Mucosa of stomach (tissue), 1 donor: ENCODE measurements at regions not wholly inside any gene's neighbourhood (a gene's known extent, or its start where the extent isn't known, plus 50 kb on each side); places are given as distances from the start of the nearest gene placed in this dataset.
"Not testable (repeated sequence)": the region's sequence is repeated elsewhere in the genome, so short reads cannot be mapped to it uniquely, and the experiment has no call there.

ENCODE experiments used
- H3K27me3 ChIP-seq: one replicate; pipeline ENCODE4 v1.7.0; 2013; ENCODE audit warnings: mild to moderate bottlenecking, low read length; ENCODE audit not compliant: control insufficient read depth, insufficient read depth
- H3K36me3 ChIP-seq: one replicate; pipeline ENCODE4 v1.7.0; 2013; ENCODE audit warnings: low read length; ENCODE audit not compliant: control insufficient read depth, insufficient read depth
- H3K4me1 ChIP-seq: one replicate; pipeline ENCODE4 v1.7.0; 2013; ENCODE audit warnings: mild to moderate bottlenecking, low read length; ENCODE audit not compliant: control insufficient read depth, insufficient read depth
- H3K4me3 ChIP-seq: one replicate; pipeline ENCODE4 v1.7.0; 2013; ENCODE audit warnings: low read length
- H3K9ac ChIP-seq: one replicate; pipeline ENCODE4 v1.7.0; 2013; ENCODE audit warnings: mild to moderate bottlenecking, low read length, moderate library complexity
- H3K9me3 ChIP-seq: one replicate; pipeline ENCODE4 v1.7.0; 2013; ENCODE audit warnings: mild to moderate bottlenecking, low read length, moderate library complexity; ENCODE audit not compliant: control insufficient read depth
- donor health status: Pancreatic carcinoma.

- H3K27me3 ChIP-seq, result no peaks in the 10 kb centered on the region
- H3K9ac ChIP-seq, result no peak overlapping the region
- H3K36me3 ChIP-seq, result no peaks in the 10 kb centered on the region
- no peak overlapping the region for H3K4me3 ChIP-seq
- H3K4me1 ChIP-seq, result peaks cover 34% of the 10 kb centered on the region
- no peaks in the 10 kb centered on the region for H3K9me3 ChIP-seq
These were observed 160.1 kb upstream of the ATP11B start for GRCh38 chr3:182633186-182633585.

GRCh38 chr3:182636646-182637045, 156.7 kb upstream of the ATP11B start:
- Histone ChIP-seq H3K36me3 (no peaks in the 10 kb centered on the region), H3K4me1 (peaks cover 35% of the 10 kb centered on the region), H3K4me3 (no peak overlapping the region), H3K27me3 (no peaks in the 10 kb centered on the region), H3K9me3 (no peaks in the 10 kb centered on the region), H3K9ac (no peak overlapping the region)

- Histone ChIP-seq H3K36me3 (no peaks in the 10 kb centered on the region), H3K9me3 (no peaks in the 10 kb centered on the region), H3K27me3 (no peaks in the 10 kb centered on the region), H3K9ac (no peak overlapping the region), H3K4me1 (peaks cover 35% of the 10 kb centered on the region), H3K4me3 (no peak overlapping the region)
These were observed 155.8 kb upstream of the ATP11B start for GRCh38 chr3:182637350-182638110.

GRCh38 chr3:182644013-182644412, 149.3 kb upstream of the ATP11B start:
- Histone ChIP-seq H3K9ac (no peak overlapping the region), H3K4me1 (peaks cover 24% of the 10 kb centered on the region), H3K9me3 (no peaks in the 10 kb centered on the region), H3K4me3 (no peak overlapping the region), H3K36me3 (no peaks in the 10 kb centered on the region), H3K27me3 (no peaks in the 10 kb centered on the region)

- Histone ChIP-seq H3K9ac (no peak overlapping the region), H3K4me3 (no peak overlapping the region), H3K4me1 (peaks cover 24% of the 10 kb centered on the region), H3K27me3 (no peaks in the 10 kb centered on the region), H3K9me3 (no peaks in the 10 kb centered on the region), H3K36me3 (no peaks in the 10 kb centered on the region)
These were observed 148.4 kb upstream of the ATP11B start for GRCh38 chr3:182644790-182645433.

- no peaks in the 10 kb centered on the region for H3K9me3 ChIP-seq
- H3K4me1 ChIP-seq, result no peaks in the 10 kb centered on the region
- H3K36me3 ChIP-seq, result no peaks in the 10 kb centered on the region
- no peaks in the 10 kb centered on the region for H3K27me3 ChIP-seq
- no peak overlapping the region for H3K9ac ChIP-seq
- no peak overlapping the region for H3K4me3 ChIP-seq
These were observed 142.7 kb upstream of the ATP11B start for GRCh38 chr3:182650568-182651128.

- Histone ChIP-seq H3K9ac (no peak overlapping the region), H3K9me3 (no peaks in the 10 kb centered on the region), H3K27me3 (no peaks in the 10 kb centered on the region), H3K36me3 (no peaks in the 10 kb centered on the region), H3K4me1 (no peaks in the 10 kb centered on the region), H3K4me3 (no peak overlapping the region)
These were observed 141.8 kb upstream of the ATP11B start for GRCh38 chr3:182651461-182651860.

GRCh38 chr3:182653065-182653464, 140.2 kb upstream of the ATP11B start:
- not testable (repeated sequence) for H3K9me3 ChIP-seq, H3K4me3 ChIP-seq, H3K9ac ChIP-seq, H3K27me3 ChIP-seq, H3K4me1 ChIP-seq, H3K36me3 ChIP-seq

GRCh38 chr3:182668541-182668940, 124.8 kb upstream of the ATP11B start:
- H3K4me1 ChIP-seq, result no peaks in the 10 kb centered on the region
- H3K4me3 ChIP-seq, result no peak overlapping the region
- H3K27me3 ChIP-seq, result no peaks in the 10 kb centered on the region
- no peaks in the 10 kb centered on the region for H3K9me3 ChIP-seq
- H3K36me3 ChIP-seq, result no peaks in the 10 kb centered on the region
- H3K9ac ChIP-seq, result no peak overlapping the region

GRCh38 chr3:182668974-182669373, 124.3 kb upstream of the ATP11B start:
- H3K36me3 ChIP-seq, result no peaks in the 10 kb centered on the region
- H3K9me3 ChIP-seq, result no peaks in the 10 kb centered on the region
- no peak overlapping the region for H3K9ac ChIP-seq
- H3K4me3 ChIP-seq, result no peak overlapping the region
- no peaks in the 10 kb centered on the region for H3K27me3 ChIP-seq
- H3K4me1 ChIP-seq, result no peaks in the 10 kb centered on the region

GRCh38 chr3:182671541-182671940, 121.8 kb upstream of the ATP11B start:
- Histone ChIP-seq H3K9ac (no peak overlapping the region), H3K4me1 (no peaks in the 10 kb centered on the region), H3K4me3 (no peak overlapping the region), H3K9me3 (no peaks in the 10 kb centered on the region), H3K36me3 (no peaks in the 10 kb centered on the region), H3K27me3 (no peaks in the 10 kb centered on the region)

GRCh38 chr3:182671942-182672341, 121.4 kb upstream of the ATP11B start:
- H3K36me3 ChIP-seq, result no peaks in the 10 kb centered on the region
- H3K4me1 ChIP-seq, result no peaks in the 10 kb centered on the region
- no peaks in the 10 kb centered on the region for H3K9me3 ChIP-seq
- no peaks in the 10 kb centered on the region for H3K27me3 ChIP-seq
- no peak overlapping the region for H3K4me3 ChIP-seq
- H3K9ac ChIP-seq, result no peak overlapping the region
